GM12878 (cell line): ENCODE measurements at regions not wholly inside any gene's neighbourhood (a gene's known extent, or its start where the extent isn't known, plus 50 kb on each side); places are given as distances from the start of the nearest gene placed in this dataset.
"Not testable (repeated sequence)": the region's sequence is repeated elsewhere in the genome, so short reads cannot be mapped to it uniquely, and the experiment has no call there.

Experiments
- ATAC-seq: fragments of 200-7000 bp; cut with Tn5 transposase; 3 replicates; pipeline ENCODE4 v1.9.1; 2020; ENCODE audit warnings: mild to moderate bottlenecking, moderate library complexity
- BruUV-seq: library from RNA; stranded (reverse); fragments of 400-500 nt; replicated peaks from 2 replicates; lab custom pipeline; 2021; lab: Mats Ljungman, UMichigan
- CTCF ChIA-PET: fragments of 300-600 bp; sonication (Branson Sonifier 250); formaldehyde crosslinking; extraction: SDS; loops from one replicate; lab custom pipeline; 2021; ENCODE audit warnings: inconsistent platforms; lab: Yijun Ruan, JAX
- POLR2A ChIA-PET: fragments of 350-600 bp; formaldehyde crosslinking; extraction: SDS; loops from one replicate; lab custom pipeline; 2021; ENCODE audit warnings: inconsistent platforms; lab: Charles Lee
- RAD21 ChIA-PET: fragments of 300-600 bp; sonication (Branson Sonifier 250); formaldehyde crosslinking; loops from one replicate; lab custom pipeline; 2023; ENCODE audit warnings: antibody characterized with exemption; ENCODE audit not compliant: unreplicated experiment; lab: Charles Lee
- SMC1A ChIA-PET: fragments of 300-600 bp; sonication (Branson Sonifier 250); formaldehyde crosslinking; loops from one replicate; lab custom pipeline; 2023; ENCODE audit not compliant: unreplicated experiment, uncharacterized antibody; lab: Charles Lee
- DNase-seq: peaks from one replicate; pipeline ENCODE4 v3.0.0-alpha.2; 2011; ENCODE audit warnings: low read depth, low spot score
- FAIRE-seq: peaks from 3 replicates; lab custom pipeline; 2011; peaks lifted over from hg19 to GRCh38; lab: Jason Lieb, UNC
- H2AFZ ChIP-seq: 2 replicates; pipeline ENCODE4 v1.6.0; 2011; ENCODE audit warnings: low read depth, low read length, control low read depth; ENCODE audit not compliant: control insufficient read depth
- H3K27ac ChIP-seq: 2 replicates; pipeline ENCODE4 v1.5.1; 2011; ENCODE audit warnings: control low read depth; ENCODE audit not compliant: control insufficient read depth, insufficient read depth
- H3K27me3 ChIP-seq, 2 experiments: replicated peaks in 1 of 2; 2 replicates each; pipeline versions ENCODE4 v1.6.0 to v1.6.1; 2011; ENCODE audit warnings: low read length in 1 of 2; ENCODE audit not compliant: control insufficient read depth in 2 of 2, insufficient read depth in 2 of 2
- H3K36me3 ChIP-seq, 2 experiments: 2 replicates each; pipeline ENCODE4 v1.5.1; 2011; ENCODE audit warnings: low read length in 1 of 2; ENCODE audit not compliant: control insufficient read depth in 2 of 2, insufficient read depth in 2 of 2
- H3K4me1 ChIP-seq: 2 replicates; pipeline ENCODE4 v1.6.1; 2011; ENCODE audit warnings: mild to moderate bottlenecking, low read length, moderate library complexity, mixed read lengths; ENCODE audit not compliant: control insufficient read depth, insufficient read depth
- H3K4me2 ChIP-seq: 2 replicates; pipeline ENCODE4 v1.6.0; 2011; ENCODE audit warnings: control low read depth; ENCODE audit not compliant: control insufficient read depth, insufficient read depth
- H3K4me3 ChIP-seq: fragments of 200-600 bp; sonication (generic); 2 replicates; pipeline ENCODE4 v1.5.1; 2016
- H3K79me2 ChIP-seq: 2 replicates; pipeline ENCODE4 v1.6.0; 2011; ENCODE audit warnings: low read length; ENCODE audit not compliant: control insufficient read depth, insufficient read depth
- H3K9ac ChIP-seq: 2 replicates; pipeline ENCODE4 v1.8.0; 2011; ENCODE audit warnings: low read length, control low read depth, mixed read lengths; ENCODE audit not compliant: control insufficient read depth, insufficient read depth
- H3K9me3 ChIP-seq: replicated peaks from 3 replicates; pipeline ENCODE4 v1.5.1; 2011; ENCODE audit warnings: mild to moderate bottlenecking, low read length; ENCODE audit not compliant: control insufficient read depth, insufficient read depth
- H4K20me1 ChIP-seq: 2 replicates; pipeline ENCODE4 v1.6.0; 2011; ENCODE audit not compliant: control insufficient read depth, insufficient read depth
- BHLHE40 ChIP-seq, 2 experiments: fragments of 450-650 bp in 1 of 2; IDR thresholded peaks; 2 replicates each; pipeline ENCODE4 v1.6.1; 2011 to 2017; ENCODE audit warnings: low read depth in 2 of 2, borderline replicate concordance in 1 of 2, improper control_type of control experiment in 1 of 2, low read length in 1 of 2, mild to moderate bottlenecking in 1 of 2
- CBFB ChIP-seq: IDR thresholded peaks from 2 replicates; pipeline ENCODE4 v1.6.1; 2016; ENCODE audit warnings: antibody characterized with exemption, low read depth
- CBX3 ChIP-seq: fragments of 200-600 bp; sonication (generic); IDR thresholded peaks from 2 replicates; pipeline ENCODE4 v1.6.1; 2016; ENCODE audit warnings: low read depth, borderline replicate concordance
- EGR1 ChIP-seq, 2 experiments: IDR thresholded peaks; 1 replicate in 1 of 2; 2 replicates in 1 of 2; pipeline ENCODE4 v1.6.1; 2011 to 2012; ENCODE audit warnings: low read depth in 2 of 2, low read length in 2 of 2, borderline replicate concordance in 1 of 2, mild to moderate bottlenecking in 1 of 2, moderate library complexity in 1 of 2
- HSF1 ChIP-seq: fragments of 150-350 bp; IDR thresholded peaks from 2 replicates; pipeline ENCODE4 v1.6.1; 2014; ENCODE audit warnings: mild to moderate bottlenecking, low read depth, low read length
- KAT2A ChIP-seq: conservative IDR thresholded peaks from 2 replicates; pipeline ENCODE4 v1.6.1; 2011; ENCODE audit warnings: low read depth, low read length; ENCODE audit not compliant: control insufficient read depth
- NBN ChIP-seq: fragments of 450-650 bp; IDR thresholded peaks from 2 replicates; pipeline ENCODE4 v1.6.1; 2016
- RB1 ChIP-seq: fragments of 450-650 bp; formaldehyde crosslinking; IDR thresholded peaks from 2 replicates; pipeline ENCODE4 v1.6.1; 2017; ENCODE audit warnings: mild to moderate bottlenecking, borderline replicate concordance
- SPI1 ChIP-seq: IDR thresholded peaks from 2 replicates; pipeline ENCODE4 v1.6.1; 2011; ENCODE audit warnings: low read depth, mild to moderate bottlenecking, low read length, moderate library complexity, borderline replicate concordance; ENCODE audit not compliant: insufficient read depth
- SREBF1 ChIP-seq: IDR thresholded peaks from 2 replicates; pipeline ENCODE4 v1.6.1; 2012; ENCODE audit warnings: mild to moderate bottlenecking, low read length
- ZBTB4 ChIP-seq: fragments of 450-650 bp; formaldehyde crosslinking; IDR thresholded peaks from 2 replicates; pipeline ENCODE4 v1.4.0; 2022; ENCODE audit warnings: mild to moderate bottlenecking, moderate library complexity
- WGBS: methylation state at CpG from one replicate; pipeline ENCODE4 v1.1.6; 2016; ENCODE audit warnings: low lambda C conversion rate; ENCODE audit not compliant: insufficient replicate concordance, insufficient coverage; ENCODE audit errors: missing lambda C conversion rate; 5-methylcytosine and 5-hydroxymethylcytosine counted together
- in situ Hi-C: fragments of 300-500 bp; cut with MboI; formaldehyde crosslinking; loops from 9 replicates; pipeline ENCODE4 v1.14.3; 2018; ENCODE audit warnings: mixed read lengths
- intact Hi-C: fragments of 100-400 bp; cut with micrococcal nuclease; formaldehyde crosslinking; loops from one replicate; pipeline ENCODE4 v1.14.2; 2022; ENCODE audit not compliant: unreplicated experiment

GRCh38 chr17:43345515-43345914 lies 53.3 kb upstream of the ARL4D start:
- CTCF ChIA-PET, H3K4me1 ChIP-seq, intact Hi-C loops, H3K79me2 ChIP-seq, H3K4me3 ChIP-seq, in situ Hi-C loops, FAIRE-seq, H3K4me2 ChIP-seq, DNase-seq, H3K27ac ChIP-seq, BruUV-seq, H3K36me3 ChIP-seq, SMC1A ChIA-PET, RAD21 ChIA-PET, H2AFZ ChIP-seq, H4K20me1 ChIP-seq, POLR2A ChIA-PET, H3K9ac ChIP-seq, H3K27me3 ChIP-seq, ATAC-seq: not testable (repeated sequence)
- H3K9me3 ChIP-seq: peaks cover 21% of the 10 kb centered on the region
- WGBS: 78% methylated on average over 3 of the region's 3 CpGs

GRCh38 chr17:43344685-43345084 lies 54.1 kb upstream of the ARL4D start:
- Histone ChIP-seq H2AFZ (no peak overlapping the region), H3K36me3 (no peaks in the 10 kb centered on the region), H3K4me2 (no peak overlapping the region), H3K4me3 (no peak overlapping the region), H3K4me1 (no peaks in the 10 kb centered on the region), H3K27ac (no peak overlapping the region), H4K20me1 (no peaks in the 10 kb centered on the region), H3K79me2 (no peaks in the 10 kb centered on the region), H3K9ac (no peak overlapping the region), H3K27me3 (no peaks in the 10 kb centered on the region), H3K9me3 (peaks cover 17% of the 10 kb centered on the region)
- CTCF ChIA-PET: no interaction called here
- RAD21 ChIA-PET: no interaction called here
- TF ChIP-seq SPI1 (no peak), HSF1 (no peak), CBX3 (no peak), NBN (no peak), KAT2A (no peak), RB1 (no peak), SREBF1 (no peak), ZBTB4 (CRISPR knock-in tag) (no peak), BHLHE40 (IDR thresholded peaks at IDR 0.05; ENCODE audit: borderline replicate concordance in 1 of 2, low read depth in 2 of 2, low read length in 1 of 2) (no peak), CBFB (no peak), EGR1 (IDR thresholded peaks at IDR 0.05; ENCODE audit: borderline replicate concordance in 1 of 2, low read depth in 2 of 2, low read length in 2 of 2) (no peak)
- FAIRE-seq (no peak), DNase-seq (no peak), ATAC-seq (no peak)
- in situ Hi-C loops (no loop called here), intact Hi-C loops (no loop called here)
- BruUV-seq: no TSS peak
- 57% methylated on average over 6 of the region's 6 CpGs for WGBS
- POLR2A ChIA-PET: no interaction called here
- SMC1A ChIA-PET: no interaction called here
